ENCODE measurements at regions not wholly inside any gene's neighbourhood (a gene's known extent, or its start where the extent isn't known, plus 50 kb on each side); places are given as distances from the start of the nearest gene placed in this dataset.

- no peak for DNase-seq (ENCODE audit: extremely low spot score in 2 of 2)
- Histone ChIP-seq H3K36me3 (no peaks in the 10 kb centered on the region), H3K27me3 (no peaks in the 10 kb centered on the region), H3K4me1 (peaks cover 11% of the 10 kb centered on the region), H3K9me3 (no peaks in the 10 kb centered on the region), H3K4me3 (no peak overlapping the region), H3K27ac (no peak overlapping the region)
- TF ChIP-seq POLR2A (IDR thresholded peaks at IDR 0.05) (no peak), CTCF (IDR thresholded peaks at IDR 0.05) (no peak), POLR2AphosphoS5 (IDR thresholded peaks at IDR 0.05; ENCODE audit: insufficient read depth in 1 of 2, low read depth in 1 of 2) (no peak)
- intact Hi-C loops (cut with DNase I) = no loop called here
Measured at GRCh38 chr1:67482733-67483482, 52.7 kb upstream of the SERBP1 start.

- Histone ChIP-seq H3K4me3 (no peak overlapping the region), H3K4me1 (peaks cover 2% of the 10 kb centered on the region), H3K27ac (no peak overlapping the region), H3K27me3 (no peaks in the 10 kb centered on the region), H3K36me3 (no peaks in the 10 kb centered on the region), H3K9me3 (no peaks in the 10 kb centered on the region)
- intact Hi-C loops (cut with DNase I) = no loop called here
- TF ChIP-seq POLR2A (IDR thresholded peaks at IDR 0.05) = no peak
- TF ChIP-seq CTCF (IDR thresholded peaks at IDR 0.05) = no peak
- TF ChIP-seq POLR2AphosphoS5 (IDR thresholded peaks at IDR 0.05; ENCODE audit: insufficient read depth in 1 of 2, low read depth in 1 of 2) = no peak
- DNase-seq (ENCODE audit: extremely low spot score in 2 of 2) = no peak
Measured at GRCh38 chr1:67484492-67484891, 54.3 kb upstream of the SERBP1 start.

GRCh38 chr1:67485046-67485811 is 55.0 kb upstream of the SERBP1 start:
- H3K9me3 ChIP-seq = no peaks in the 10 kb centered on the region
- intact Hi-C loops (cut with DNase I) = no loop called here
- no peaks in the 10 kb centered on the region for H3K4me1 ChIP-seq
- no peak for DNase-seq (ENCODE audit: extremely low spot score in 2 of 2)
- H3K4me3 ChIP-seq = no peak overlapping the region
- TF ChIP-seq POLR2AphosphoS5 (IDR thresholded peaks at IDR 0.05; ENCODE audit: insufficient read depth in 1 of 2, low read depth in 1 of 2) = no peak
- TF ChIP-seq CTCF (IDR thresholded peaks at IDR 0.05) = no peak
- TF ChIP-seq POLR2A (IDR thresholded peaks at IDR 0.05) = no peak
- H3K27ac ChIP-seq = no peak overlapping the region
- H3K36me3 ChIP-seq = no peaks in the 10 kb centered on the region
- no peaks in the 10 kb centered on the region for H3K27me3 ChIP-seq

GRCh38 chr1:67489643-67490042 is 59.4 kb upstream of the SERBP1 start:
- DNase-seq (ENCODE audit: extremely low spot score in 2 of 2) = no peak
- no peaks in the 10 kb centered on the region for H3K4me1 ChIP-seq
- no peaks in the 10 kb centered on the region for H3K27me3 ChIP-seq
- H3K4me3 ChIP-seq = no peak overlapping the region
- no peak for TF ChIP-seq POLR2AphosphoS5 (IDR thresholded peaks at IDR 0.05; ENCODE audit: insufficient read depth in 1 of 2, low read depth in 1 of 2)
- TF ChIP-seq CTCF (IDR thresholded peaks at IDR 0.05) = peak in 1 of 3 experiments; percentile 16
- H3K9me3 ChIP-seq = no peaks in the 10 kb centered on the region
- intact Hi-C loops (cut with DNase I) = loop anchor here (5.0 kb wide), 1 partner anchor 142 kb away; no protein-coding TSS in a partner anchor
- no peaks in the 10 kb centered on the region for H3K36me3 ChIP-seq
- no peak overlapping the region for H3K27ac ChIP-seq

GRCh38 chr1:67491280-67491679 is 61.1 kb upstream of the SERBP1 start:
- no peak for DNase-seq (ENCODE audit: extremely low spot score in 2 of 2)
- intact Hi-C loops (cut with DNase I) = loop anchor here (5.0 kb wide), 1 partner anchor 144 kb away; no protein-coding TSS in a partner anchor
- Histone ChIP-seq H3K27ac (no peak overlapping the region), H3K9me3 (no peaks in the 10 kb centered on the region), H3K4me3 (no peak overlapping the region), H3K27me3 (no peaks in the 10 kb centered on the region), H3K36me3 (no peaks in the 10 kb centered on the region), H3K4me1 (no peaks in the 10 kb centered on the region)
- TF ChIP-seq CTCF (IDR thresholded peaks at IDR 0.05) (no peak), POLR2A (IDR thresholded peaks at IDR 0.05) (no peak), POLR2AphosphoS5 (IDR thresholded peaks at IDR 0.05; ENCODE audit: insufficient read depth in 1 of 2, low read depth in 1 of 2) (no peak)
